ENCODE measurements at regions not wholly inside any gene's neighbourhood (a gene's known extent, or its start where the extent isn't known, plus 50 kb on each side); places are given as distances from the start of the nearest gene placed in this dataset.

DNA sequence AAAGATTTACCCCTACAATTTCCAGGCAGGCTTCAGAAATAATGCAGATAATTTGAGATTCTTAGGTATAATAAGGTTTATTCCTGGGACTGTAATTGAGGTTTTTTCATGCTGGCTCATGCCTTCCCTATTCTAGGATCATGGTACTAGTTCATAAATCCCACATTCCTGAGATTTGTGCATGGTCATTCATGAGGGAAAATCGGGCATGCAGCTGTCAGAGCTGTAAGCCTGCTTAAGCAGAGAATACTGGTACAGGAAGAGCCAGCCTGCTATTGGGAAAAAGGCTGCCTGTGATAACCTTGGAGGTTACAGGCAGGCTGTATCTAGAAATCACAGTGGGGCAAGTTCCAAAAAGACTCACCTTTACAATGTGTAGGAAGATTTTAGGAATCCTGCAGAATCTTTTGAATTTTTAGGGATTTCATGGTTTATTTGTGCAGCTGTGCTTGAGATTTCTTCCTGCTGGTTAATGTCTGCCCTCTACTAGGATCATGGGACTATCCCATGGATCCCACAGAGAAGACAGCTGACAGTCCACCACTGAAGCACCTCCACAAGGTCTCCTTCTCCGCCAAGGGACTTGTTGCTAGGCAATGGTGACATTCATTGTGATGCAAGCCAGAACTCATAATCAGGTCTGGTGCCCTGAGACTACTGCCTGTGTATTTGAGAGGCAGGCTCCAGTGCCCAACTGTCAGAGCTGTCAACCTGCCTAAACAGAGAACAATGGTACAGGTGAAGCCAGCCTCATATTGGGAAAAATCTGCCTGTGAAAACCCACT is 646.2 kb upstream of the TSPY4 start:
- no peak overlapping the region for H3K4me3 ChIP-seq (ENCODE audit: low read depth, low read length)
- DNase-seq (ENCODE audit: low read depth): no peak
- TF ChIP-seq, protein P1, sequence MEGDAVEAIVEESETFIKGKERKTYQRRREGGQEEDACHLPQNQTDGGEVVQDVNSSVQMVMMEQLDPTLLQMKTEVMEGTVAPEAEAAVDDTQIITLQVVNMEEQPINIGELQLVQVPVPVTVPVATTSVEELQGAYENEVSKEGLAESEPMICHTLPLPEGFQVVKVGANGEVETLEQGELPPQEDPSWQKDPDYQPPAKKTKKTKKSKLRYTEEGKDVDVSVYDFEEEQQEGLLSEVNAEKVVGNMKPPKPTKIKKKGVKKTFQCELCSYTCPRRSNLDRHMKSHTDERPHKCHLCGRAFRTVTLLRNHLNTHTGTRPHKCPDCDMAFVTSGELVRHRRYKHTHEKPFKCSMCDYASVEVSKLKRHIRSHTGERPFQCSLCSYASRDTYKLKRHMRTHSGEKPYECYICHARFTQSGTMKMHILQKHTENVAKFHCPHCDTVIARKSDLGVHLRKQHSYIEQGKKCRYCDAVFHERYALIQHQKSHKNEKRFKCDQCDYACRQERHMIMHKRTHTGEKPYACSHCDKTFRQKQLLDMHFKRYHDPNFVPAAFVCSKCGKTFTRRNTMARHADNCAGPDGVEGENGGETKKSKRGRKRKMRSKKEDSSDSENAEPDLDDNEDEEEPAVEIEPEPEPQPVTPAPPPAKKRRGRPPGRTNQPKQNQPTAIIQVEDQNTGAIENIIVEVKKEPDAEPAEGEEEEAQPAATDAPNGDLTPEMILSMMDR (IDR thresholded peaks at IDR 0.05; ENCODE audit: control insufficient read depth, extremely low read depth, insufficient read depth): no peak

DNA sequence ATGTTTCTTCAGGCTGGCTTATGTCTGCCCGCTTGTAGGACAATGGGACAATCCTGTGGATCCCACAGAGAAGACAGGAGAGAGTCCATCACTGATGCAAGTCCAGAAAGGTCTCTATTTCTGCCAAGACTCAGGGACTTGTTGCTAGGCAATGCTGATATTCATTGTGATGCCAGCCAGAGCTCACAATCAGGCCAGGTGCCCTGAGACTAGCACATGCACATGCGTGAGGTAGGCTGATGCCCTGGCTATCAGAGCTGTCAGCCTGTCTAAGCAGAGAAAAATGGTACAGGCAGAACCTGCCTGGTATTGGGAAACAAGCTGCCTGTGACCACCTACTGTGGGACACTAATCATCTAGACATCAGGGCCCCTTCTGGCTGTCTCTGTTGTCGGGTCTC is 638.7 kb upstream of the TSPY4 start:
- DNase-seq (ENCODE audit: low read depth): no peak
- no peak overlapping the region for H3K4me3 ChIP-seq (ENCODE audit: low read depth, low read length)
- TF ChIP-seq, protein P1 (IDR thresholded peaks at IDR 0.05; ENCODE audit: control insufficient read depth, extremely low read depth, insufficient read depth): no peak

DNA sequence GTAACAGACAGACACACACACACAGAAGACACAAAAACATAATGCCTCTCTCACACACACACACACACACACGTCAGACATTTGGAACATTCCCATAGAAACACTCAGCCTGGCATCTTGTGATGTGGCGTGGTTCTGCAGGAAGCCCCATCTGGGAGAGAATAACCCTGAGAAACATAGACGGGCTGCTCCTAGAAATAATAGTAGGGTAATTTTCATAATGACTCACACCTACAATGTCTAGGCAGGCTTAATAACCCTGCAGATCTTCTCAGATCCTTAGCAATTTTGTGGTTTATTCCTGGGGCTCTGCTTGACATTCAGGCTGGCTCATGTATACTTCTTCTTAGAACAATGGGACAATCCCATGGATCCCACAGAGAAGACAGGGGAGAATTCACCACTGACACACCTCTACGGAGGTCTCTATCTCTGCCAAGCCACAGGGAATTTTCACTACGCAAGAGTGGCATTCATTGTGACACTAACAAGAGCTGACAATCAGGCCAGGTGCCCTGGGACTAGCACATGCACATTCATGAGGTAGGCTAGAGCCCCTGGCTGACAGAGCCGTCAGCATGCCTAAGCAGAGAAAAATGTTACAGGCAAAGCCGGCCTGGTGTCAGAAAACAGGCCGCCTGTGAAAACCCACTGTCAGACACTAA is 631.5 kb upstream of the TSPY4 start:
- TF ChIP-seq, protein P1 (IDR thresholded peaks at IDR 0.05; ENCODE audit: control insufficient read depth, extremely low read depth, insufficient read depth): no peak
- no peak for DNase-seq (ENCODE audit: low read depth)
- H3K4me3 ChIP-seq (ENCODE audit: low read depth, low read length): no peak overlapping the region

DNA sequence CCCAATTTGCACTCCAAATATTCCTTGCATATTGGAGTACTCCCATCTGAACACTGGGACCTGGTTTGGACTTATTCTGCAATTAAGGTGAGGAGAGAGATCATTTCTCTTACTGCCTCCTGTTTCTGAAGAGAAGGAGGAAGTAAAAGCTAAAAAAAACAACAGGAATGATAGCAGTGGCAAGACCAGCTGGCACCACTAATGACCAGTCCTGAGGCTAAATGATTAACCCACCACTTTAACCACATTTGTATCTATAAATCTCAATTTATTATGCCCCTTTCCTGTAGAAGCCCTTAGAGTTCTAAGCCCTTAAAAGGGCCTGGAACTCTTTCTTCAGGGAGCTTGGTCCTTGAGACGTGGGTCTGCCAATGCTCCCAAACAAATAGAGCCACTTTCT is 625.0 kb upstream of the TSPY4 start:
- DNase-seq (ENCODE audit: low read depth): no peak
- no peak overlapping the region for H3K4me3 ChIP-seq (ENCODE audit: low read depth, low read length)
- TF ChIP-seq, protein P1 (IDR thresholded peaks at IDR 0.05; ENCODE audit: control insufficient read depth, extremely low read depth, insufficient read depth): no peak

DNA sequence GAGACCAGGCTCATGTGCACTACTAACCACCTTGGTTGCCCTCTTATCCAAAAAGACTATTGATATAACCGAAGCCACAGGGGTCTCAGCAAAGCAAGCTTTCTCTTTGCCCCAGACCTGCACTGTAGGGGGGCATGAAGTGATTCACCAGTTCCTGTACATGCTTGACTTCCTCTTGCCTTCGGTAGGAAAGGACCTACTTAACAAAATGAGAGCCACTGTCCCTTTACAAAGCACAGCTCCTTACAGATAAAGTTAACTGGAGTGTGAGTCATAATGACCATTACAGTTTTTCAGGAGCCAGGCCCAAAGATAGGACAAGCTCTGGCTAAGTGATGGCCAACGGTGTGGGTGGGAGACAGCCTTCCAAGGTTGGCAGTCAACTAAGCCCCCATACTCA is 622.0 kb upstream of the TSPY4 start:
- no peak for DNase-seq (ENCODE audit: low read depth)
- TF ChIP-seq, protein P1 (IDR thresholded peaks at IDR 0.05; ENCODE audit: control insufficient read depth, extremely low read depth, insufficient read depth): no peak
- no peak overlapping the region for H3K4me3 ChIP-seq (ENCODE audit: low read depth, low read length)

DNA sequence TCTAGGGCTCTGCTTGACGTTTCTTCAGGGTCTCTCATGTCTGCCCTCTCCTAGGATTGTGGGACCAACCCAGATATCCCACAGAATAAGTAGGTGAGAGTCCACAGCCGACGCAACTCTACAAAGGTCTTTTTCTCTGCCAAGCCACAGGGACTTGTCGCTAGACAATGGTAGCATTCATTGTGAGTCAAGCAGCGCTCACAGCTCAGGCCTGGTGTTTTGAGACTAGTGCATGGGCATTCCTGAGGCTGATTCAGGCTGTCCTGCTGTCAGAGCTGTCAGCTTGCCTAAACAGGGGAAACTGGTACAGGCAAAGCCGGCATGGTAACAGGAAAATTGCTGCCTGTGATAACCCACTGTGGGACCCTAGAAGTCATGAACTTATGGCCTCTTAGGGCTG is 610.6 kb upstream of the TSPY4 start:
- TF ChIP-seq, protein P1 (IDR thresholded peaks at IDR 0.05; ENCODE audit: control insufficient read depth, extremely low read depth, insufficient read depth): no peak
- DNase-seq (ENCODE audit: low read depth): no peak
- no peak overlapping the region for H3K4me3 ChIP-seq (ENCODE audit: low read depth, low read length)

Data from LNCaP clone FGC (cell line).